ENCODE measurements at regions not wholly inside any gene's neighbourhood (a gene's known extent, or its start where the extent isn't known, plus 50 kb on each side); places are given as distances from the start of the nearest gene placed in this dataset.

- POLR2A ChIA-PET (ENCODE audit: unreplicated experiment), result no interaction called here
- ATAC-seq (ENCODE audit: low read depth), result no peak
- CTCF ChIA-PET, result no interaction called here
These were observed 68.8 kb upstream of the UNC5B start for GRCh38 chr10:71143610-71144009.

More at GRCh38 chr10:71143610-71144009, 68.8 kb upstream of the UNC5B start:
- DNase-seq, result no peak
- no peak overlapping the region for H4K91ac ChIP-seq (ENCODE audit: insufficient read depth, low read depth, low read length)
- H2AK9ac ChIP-seq (replicated peaks; ENCODE audit: low read depth, low read length, poor library complexity), result no peak overlapping the region
- H3K18ac ChIP-seq (ENCODE audit: low read depth, low read length), result no peak overlapping the region
- H3K9ac ChIP-seq (ENCODE audit: low read depth, low read length), result no peak overlapping the region
- no peak overlapping the region for H3K4me3 ChIP-seq (ENCODE audit: insufficient read depth, low read depth, low read length)
- no peaks in the 10 kb centered on the region for H3K9me1 ChIP-seq (ENCODE audit: insufficient read depth, low read length)
- WGBS, 2 experiments (ENCODE audit: extremely low coverage in 2 of 2, insufficient read length in 1 of 2), result 81% methylated on average over 3 of the region's 4 CpGs; no CpG with 5 or more reads in 1 of the 2 experiments
- dilution Hi-C loops (cut with HindIII; ENCODE audit: low sequenced_read_pairs, unreplicated experiment) (no loop called here), in situ Hi-C loops (cut with MboI; ENCODE audit: low sequenced_read_pairs) (no loop called here), intact Hi-C loops (cut with micrococcal nuclease) (no loop called here)
- peaks cover 31% of the 10 kb centered on the region for H3K27me3 ChIP-seq (ENCODE audit: control insufficient read depth, insufficient read depth, low read length)
- H2BK120ac ChIP-seq (ENCODE audit: low read depth, low read length), result no peak overlapping the region
- no peak overlapping the region for H3K14ac ChIP-seq (replicated peaks; ENCODE audit: low read depth, low read length)
- H4K8ac ChIP-seq (ENCODE audit: low read depth in 2 of 2, low read length in 2 of 2), result no peak overlapping the region
- H3K4me2 ChIP-seq (ENCODE audit: low read depth, low read length), result no peak overlapping the region
- BruUV-seq (replicated peaks), result no TSS peak
- no peak overlapping the region for H2BK20ac ChIP-seq (ENCODE audit: low read depth, low read length)
- no peaks in the 10 kb centered on the region for H3K9me3 ChIP-seq (ENCODE audit: control insufficient read depth, insufficient read depth, low read length)
- no peak overlapping the region for H2AK5ac ChIP-seq (ENCODE audit: low read depth, low read length)
- H3K23ac ChIP-seq (ENCODE audit: low read depth, low read length), result no peak overlapping the region
- H3K36me3 ChIP-seq (ENCODE audit: control insufficient read depth, insufficient read depth, low read length), result no peaks in the 10 kb centered on the region
- no peak overlapping the region for H3K4ac ChIP-seq (ENCODE audit: low read depth, low read length)
- H3K4me1 ChIP-seq (ENCODE audit: control insufficient read depth, insufficient read depth, low read length), result no peaks in the 10 kb centered on the region
- H3K79me1 ChIP-seq (ENCODE audit: low read depth in 1 of 2, low read length in 2 of 2), result no peaks in the 10 kb centered on the region
- H4K20me1 ChIP-seq (ENCODE audit: insufficient read depth, low read length), result no peaks in the 10 kb centered on the region
- TF ChIP-seq FOS (IDR thresholded peaks at IDR 0.05; ENCODE audit: low read depth, low read length), result no peak
- TF ChIP-seq NFE2L2 (IDR thresholded peaks at IDR 0.05; ENCODE audit: low read depth, low read length), result no peak
- TF ChIP-seq MXI1 (IDR thresholded peaks at IDR 0.05; ENCODE audit: borderline replicate concordance, low read depth, low read length), result no peak
- TF ChIP-seq USF2 (IDR thresholded peaks at IDR 0.05; ENCODE audit: low read depth, low read length), result no peak
- no peak for TF ChIP-seq CEBPB (IDR thresholded peaks at IDR 0.05; ENCODE audit: low read depth, low read length)
- no peak for TF ChIP-seq RFX5 (IDR thresholded peaks at IDR 0.05; ENCODE audit: low read depth, low read length)
- TF ChIP-seq SMC3 (IDR thresholded peaks at IDR 0.05; ENCODE audit: low read depth, low read length), result no peak
- TF ChIP-seq POLR2A (IDR thresholded peaks at IDR 0.05; ENCODE audit: low read depth, low read length), result no peak
- TF ChIP-seq, protein P1, sequence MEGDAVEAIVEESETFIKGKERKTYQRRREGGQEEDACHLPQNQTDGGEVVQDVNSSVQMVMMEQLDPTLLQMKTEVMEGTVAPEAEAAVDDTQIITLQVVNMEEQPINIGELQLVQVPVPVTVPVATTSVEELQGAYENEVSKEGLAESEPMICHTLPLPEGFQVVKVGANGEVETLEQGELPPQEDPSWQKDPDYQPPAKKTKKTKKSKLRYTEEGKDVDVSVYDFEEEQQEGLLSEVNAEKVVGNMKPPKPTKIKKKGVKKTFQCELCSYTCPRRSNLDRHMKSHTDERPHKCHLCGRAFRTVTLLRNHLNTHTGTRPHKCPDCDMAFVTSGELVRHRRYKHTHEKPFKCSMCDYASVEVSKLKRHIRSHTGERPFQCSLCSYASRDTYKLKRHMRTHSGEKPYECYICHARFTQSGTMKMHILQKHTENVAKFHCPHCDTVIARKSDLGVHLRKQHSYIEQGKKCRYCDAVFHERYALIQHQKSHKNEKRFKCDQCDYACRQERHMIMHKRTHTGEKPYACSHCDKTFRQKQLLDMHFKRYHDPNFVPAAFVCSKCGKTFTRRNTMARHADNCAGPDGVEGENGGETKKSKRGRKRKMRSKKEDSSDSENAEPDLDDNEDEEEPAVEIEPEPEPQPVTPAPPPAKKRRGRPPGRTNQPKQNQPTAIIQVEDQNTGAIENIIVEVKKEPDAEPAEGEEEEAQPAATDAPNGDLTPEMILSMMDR (conservative IDR thresholded peaks at IDR 0.05; ENCODE audit: low read depth, low read length), result no peak
- H2AFZ ChIP-seq (replicated peaks; ENCODE audit: low read length, poor library complexity), result no peak overlapping the region
- no peak overlapping the region for H3K27ac ChIP-seq (ENCODE audit: insufficient read depth, low read length)
- H3K56ac ChIP-seq (ENCODE audit: extremely low read depth, insufficient read depth, low read length), result no peak overlapping the region
- H2BK15ac ChIP-seq (ENCODE audit: low read depth, low read length), result no peak overlapping the region
- H2BK5ac ChIP-seq (ENCODE audit: low read depth, low read length, poor library complexity, severe bottlenecking), result no peak overlapping the region
- no peak overlapping the region for H4K5ac ChIP-seq (ENCODE audit: low read depth, low read length)

Data from IMR-90 (cell line).